Prostate gland (tissue), 2 donors: ENCODE measurements at regions not wholly inside any gene's neighbourhood (a gene's known extent, or its start where the extent isn't known, plus 50 kb on each side); places are given as distances from the start of the nearest gene placed in this dataset.

Experiments
- DNase-seq: peaks from one replicate; pipeline ENCODE4 v3.0.0-alpha.2; 2019; ENCODE audit warnings: low spot score
- H3K27ac ChIP-seq, 2 donors: fragments of 200-600 bp; sonication (generic); 2 replicates each; pipeline ENCODE4 v1.5.1; 2017 to 2019
- H3K27me3 ChIP-seq: fragments of 200-600 bp; sonication (generic); replicated peaks from 2 replicates; pipeline ENCODE4 v1.5.1; 2019; ENCODE audit not compliant: insufficient read depth
- H3K36me3 ChIP-seq, 2 donors: fragments of 200-600 bp; sonication (generic); 1 replicate in 1 of 2; 2 replicates in 1 of 2; pipeline versions ENCODE4 v1.5.1 to v1.8.1; 2017 to 2019
- H3K4me1 ChIP-seq: fragments of 200-600 bp; sonication (generic); replicated peaks from 2 replicates; pipeline ENCODE4 v1.5.1; 2019
- H3K4me3 ChIP-seq, 2 donors: fragments of 200-600 bp; sonication (generic); 2 replicates each; pipeline ENCODE4 v1.5.1; 2017 to 2019
- H3K9me3 ChIP-seq: fragments of 200-600 bp; sonication (generic); 2 replicates; pipeline ENCODE4 v1.5.1; 2017
- POLR2A ChIP-seq: fragments of 450-650 bp; IDR thresholded peaks from one replicate; pipeline ENCODE4 v1.6.1; 2016; ENCODE audit warnings: antibody characterized with exemption, mild to moderate bottlenecking
- POLR2AphosphoS5 ChIP-seq: sonication (generic); formaldehyde crosslinking; IDR thresholded peaks from one replicate; pipeline ENCODE4 v1.6.1; 2017; ENCODE audit warnings: antibody characterized with exemption
- WGBS: methylation state at CpG from one replicate; pipeline ENCODE4 v1.1.5; 2018; 5-methylcytosine and 5-hydroxymethylcytosine counted together
- intact Hi-C: fragments of 100-400 bp; cut with DNase I; formaldehyde crosslinking; loops from one replicate; pipeline ENCODE4 v1.14.2; 2022
- TF ChIP-seq, protein P1 (sequence below), 4 experiments: fragments of 200-600 bp in 2 of 4; fragments of 450-650 bp in 2 of 4; sonication (generic) in 2 of 4; IDR thresholded peaks; 1 replicate in 3 of 4; 2 replicates in 1 of 4; pipeline ENCODE4 v1.5.1; 2016 to 2019; ENCODE audit warnings: antibody characterized with exemption in 4 of 4, mild to moderate bottlenecking in 2 of 4, moderate library complexity in 2 of 4

DNA sequence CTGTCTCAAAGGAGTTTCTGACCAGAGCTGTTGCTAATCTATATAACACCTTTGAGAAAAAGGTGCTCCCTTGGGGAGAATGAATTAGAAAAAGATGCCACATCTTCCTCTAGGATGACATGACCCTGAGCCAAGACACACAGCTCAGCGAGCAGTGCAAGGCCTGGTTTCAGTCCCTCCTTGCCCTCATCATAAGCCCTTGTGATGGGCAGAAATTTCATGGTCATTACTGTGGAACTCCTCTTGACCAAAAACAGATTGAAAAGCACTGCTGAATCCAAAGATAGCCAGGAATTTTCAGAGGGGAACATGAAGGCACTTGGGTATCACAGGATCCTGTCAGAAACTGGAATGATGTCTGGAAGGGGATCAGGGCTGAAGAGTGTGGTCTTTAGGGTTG, 74.1 kb upstream of the IRX6 start:
- WGBS, result 50% methylated on average over 1 of the region's 1 CpG
- no peaks in the 10 kb centered on the region for H3K9me3 ChIP-seq
- no peak overlapping the region for H3K27ac ChIP-seq
- H3K36me3 ChIP-seq, result no peaks in the 10 kb centered on the region
- H3K4me3 ChIP-seq, result no peak overlapping the region
- intact Hi-C loops, result no loop called here
- no peak for TF ChIP-seq POLR2A
- TF ChIP-seq POLR2AphosphoS5, result no peak
- TF ChIP-seq, protein P1, sequence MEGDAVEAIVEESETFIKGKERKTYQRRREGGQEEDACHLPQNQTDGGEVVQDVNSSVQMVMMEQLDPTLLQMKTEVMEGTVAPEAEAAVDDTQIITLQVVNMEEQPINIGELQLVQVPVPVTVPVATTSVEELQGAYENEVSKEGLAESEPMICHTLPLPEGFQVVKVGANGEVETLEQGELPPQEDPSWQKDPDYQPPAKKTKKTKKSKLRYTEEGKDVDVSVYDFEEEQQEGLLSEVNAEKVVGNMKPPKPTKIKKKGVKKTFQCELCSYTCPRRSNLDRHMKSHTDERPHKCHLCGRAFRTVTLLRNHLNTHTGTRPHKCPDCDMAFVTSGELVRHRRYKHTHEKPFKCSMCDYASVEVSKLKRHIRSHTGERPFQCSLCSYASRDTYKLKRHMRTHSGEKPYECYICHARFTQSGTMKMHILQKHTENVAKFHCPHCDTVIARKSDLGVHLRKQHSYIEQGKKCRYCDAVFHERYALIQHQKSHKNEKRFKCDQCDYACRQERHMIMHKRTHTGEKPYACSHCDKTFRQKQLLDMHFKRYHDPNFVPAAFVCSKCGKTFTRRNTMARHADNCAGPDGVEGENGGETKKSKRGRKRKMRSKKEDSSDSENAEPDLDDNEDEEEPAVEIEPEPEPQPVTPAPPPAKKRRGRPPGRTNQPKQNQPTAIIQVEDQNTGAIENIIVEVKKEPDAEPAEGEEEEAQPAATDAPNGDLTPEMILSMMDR (IDR thresholded peaks at IDR 0.05), result no peak
- no peak for DNase-seq
- no peaks in the 10 kb centered on the region for H3K27me3 ChIP-seq
- H3K4me1 ChIP-seq, result no peaks in the 10 kb centered on the region

DNA sequence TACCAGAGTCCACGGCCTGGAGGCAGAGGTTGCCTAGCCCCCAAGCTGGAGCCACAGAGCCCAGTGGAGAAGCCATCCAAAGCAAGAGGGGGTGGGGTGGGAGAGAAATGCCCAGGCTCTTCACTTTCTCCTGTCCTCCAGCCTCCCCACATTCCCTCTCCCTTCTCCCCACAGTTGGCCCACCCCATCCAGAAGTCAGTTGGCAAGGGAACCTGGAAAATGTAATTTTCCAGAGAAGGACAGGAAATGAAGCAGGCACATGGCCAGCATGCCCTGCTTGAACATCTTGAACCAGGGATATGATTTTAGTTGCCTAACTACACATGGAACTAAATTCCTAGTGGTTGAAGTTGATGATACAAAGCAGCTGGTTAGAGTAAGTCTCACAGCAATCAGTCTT, 73.3 kb upstream of the IRX6 start:
- H3K36me3 ChIP-seq, result no peaks in the 10 kb centered on the region
- no peaks in the 10 kb centered on the region for H3K9me3 ChIP-seq
- H3K27ac ChIP-seq, result no peak overlapping the region
- DNase-seq, result no peak
- H3K27me3 ChIP-seq, result no peaks in the 10 kb centered on the region
- H3K4me1 ChIP-seq, result no peaks in the 10 kb centered on the region
- WGBS, result 83% methylated on average over 1 of the region's 1 CpG
- intact Hi-C loops, result no loop called here
- H3K4me3 ChIP-seq, result no peak overlapping the region
- no peak for TF ChIP-seq POLR2AphosphoS5
- TF ChIP-seq, protein P1 (IDR thresholded peaks at IDR 0.05), result no peak
- no peak for TF ChIP-seq POLR2A

DNA sequence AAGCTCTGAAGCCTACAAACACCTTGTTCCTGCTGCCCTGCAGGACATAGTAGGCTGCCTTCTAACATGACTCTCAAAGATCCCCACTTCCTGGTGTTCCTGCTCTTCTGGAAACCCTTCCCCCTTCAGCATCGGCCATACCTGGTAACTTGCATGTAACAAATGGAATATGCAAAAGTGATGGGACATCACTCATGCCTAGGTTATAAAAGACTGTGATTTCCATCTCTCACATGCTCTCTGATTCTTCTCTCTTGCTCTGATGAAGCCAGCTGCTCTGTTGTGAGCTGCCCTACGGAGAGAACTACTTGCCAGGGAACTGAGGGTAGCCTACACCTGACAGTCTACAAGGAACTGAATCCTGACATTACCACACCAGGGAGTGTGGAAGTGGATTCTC, 72.9 kb upstream of the IRX6 start:
- intact Hi-C loops, result no loop called here
- H3K27me3 ChIP-seq, result no peaks in the 10 kb centered on the region
- H3K27ac ChIP-seq, result no peak overlapping the region
- H3K4me3 ChIP-seq, result no peak overlapping the region
- no peaks in the 10 kb centered on the region for H3K9me3 ChIP-seq
- no peaks in the 10 kb centered on the region for H3K36me3 ChIP-seq
- TF ChIP-seq POLR2AphosphoS5 (no peak), POLR2A (no peak)
- TF ChIP-seq, protein P1 (IDR thresholded peaks at IDR 0.05), result no peak
- no peak for DNase-seq
- no peaks in the 10 kb centered on the region for H3K4me1 ChIP-seq
- 92% methylated on average over 2 of the region's 2 CpGs for WGBS

DNA sequence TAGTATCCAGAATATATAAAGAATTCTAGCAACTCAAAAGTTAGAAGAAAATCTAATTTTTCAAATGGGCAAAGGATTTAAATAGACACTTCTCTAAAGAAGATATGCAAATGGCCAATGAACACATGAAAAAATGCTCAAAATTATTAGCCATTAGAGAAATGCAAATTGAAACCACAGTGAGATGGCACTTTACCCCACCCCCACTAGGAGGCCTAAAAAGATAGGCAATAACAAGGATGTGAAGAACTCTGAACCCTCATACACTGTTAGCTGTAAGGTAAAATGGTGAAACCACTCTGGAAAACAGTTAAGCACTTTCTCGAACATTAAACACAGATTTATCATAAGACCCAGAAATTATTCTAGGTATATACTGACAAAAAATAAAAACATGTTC, 71.4 kb upstream of the IRX6 start:
- Histone ChIP-seq H3K27me3 (no peaks in the 10 kb centered on the region), H3K4me3 (no peak overlapping the region), H3K9me3 (no peaks in the 10 kb centered on the region), H3K27ac (no peak overlapping the region), H3K36me3 (no peaks in the 10 kb centered on the region), H3K4me1 (no peaks in the 10 kb centered on the region)
- 97% methylated on average over 1 of the region's 1 CpG for WGBS
- no peak for DNase-seq
- TF ChIP-seq, protein P1 (IDR thresholded peaks at IDR 0.05), result no peak
- no peak for TF ChIP-seq POLR2A
- TF ChIP-seq POLR2AphosphoS5, result no peak
- intact Hi-C loops, result no loop called here

DNA sequence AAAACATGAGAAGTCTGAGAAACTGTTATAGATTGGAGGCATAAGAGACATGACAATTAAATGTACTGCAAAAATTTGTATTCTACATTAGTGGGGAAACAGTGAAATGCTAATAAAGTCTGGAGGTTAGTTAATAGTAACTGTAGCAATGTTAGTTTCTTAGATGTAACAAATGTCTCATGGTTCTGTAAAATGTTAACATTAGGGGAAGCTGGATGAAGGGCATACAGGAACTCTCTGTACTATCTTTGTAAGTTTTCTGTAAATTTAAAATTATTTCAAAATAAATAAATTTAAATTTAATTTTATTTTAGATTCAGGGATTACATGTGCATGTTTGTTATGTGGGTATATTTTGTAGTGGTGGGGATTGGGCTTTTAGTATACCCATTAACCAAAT, 70.0 kb upstream of the IRX6 start:
- no peaks in the 10 kb centered on the region for H3K4me1 ChIP-seq
- H3K27me3 ChIP-seq, result no peaks in the 10 kb centered on the region
- H3K4me3 ChIP-seq, result no peak overlapping the region
- H3K27ac ChIP-seq, result no peak overlapping the region
- intact Hi-C loops, result no loop called here
- no peaks in the 10 kb centered on the region for H3K9me3 ChIP-seq
- DNase-seq, result no peak
- H3K36me3 ChIP-seq, result no peaks in the 10 kb centered on the region
- TF ChIP-seq, protein P1 (IDR thresholded peaks at IDR 0.05), result no peak
- TF ChIP-seq POLR2A (no peak), POLR2AphosphoS5 (no peak)
